ENCODE measurements at regions not wholly inside any gene's neighbourhood (a gene's known extent, or its start where the extent isn't known, plus 50 kb on each side); places are given as distances from the start of the nearest gene placed in this dataset.
A peak's percentile ranks its signal among the peaks of the same experiment; 100 is the strongest.
"Not testable (repeated sequence)": the region's sequence is repeated elsewhere in the genome, so short reads cannot be mapped to it uniquely, and the experiment has no call there.

DNA sequence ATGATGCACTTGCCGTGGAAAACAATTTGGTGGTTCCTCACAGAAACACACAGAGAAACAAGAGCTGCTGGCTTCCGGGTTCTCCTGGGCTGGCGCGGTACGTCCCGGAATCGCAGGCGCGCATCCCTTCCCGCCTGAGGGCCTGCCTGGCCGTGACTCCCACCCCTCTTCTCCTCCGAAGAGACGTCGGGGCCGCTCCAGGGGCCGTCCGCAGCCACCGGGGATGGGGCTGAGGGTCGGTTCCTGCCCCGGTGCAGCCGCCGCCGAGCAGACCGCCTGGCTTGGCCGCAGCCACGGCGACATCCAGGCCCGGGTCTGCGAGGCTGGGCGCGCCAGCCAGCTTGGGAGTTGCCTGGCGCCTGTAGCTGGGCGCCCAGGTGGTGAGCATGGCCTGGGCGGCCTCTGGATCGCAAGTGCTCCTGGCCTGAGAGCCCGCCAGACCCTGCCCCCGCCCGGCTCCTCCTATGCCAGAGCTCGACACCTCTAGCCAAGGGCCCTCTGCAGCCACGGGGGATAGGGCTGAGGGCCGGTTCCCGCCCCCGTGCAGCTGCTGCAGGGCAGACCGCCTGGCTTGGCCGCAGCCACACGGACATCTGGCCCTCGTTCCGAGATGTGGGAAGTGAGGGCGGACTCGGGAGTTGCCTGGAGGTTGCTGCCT lies 1647.5 kb downstream of the SPATA31A7 start:
- TF ChIP-seq, protein P1, sequence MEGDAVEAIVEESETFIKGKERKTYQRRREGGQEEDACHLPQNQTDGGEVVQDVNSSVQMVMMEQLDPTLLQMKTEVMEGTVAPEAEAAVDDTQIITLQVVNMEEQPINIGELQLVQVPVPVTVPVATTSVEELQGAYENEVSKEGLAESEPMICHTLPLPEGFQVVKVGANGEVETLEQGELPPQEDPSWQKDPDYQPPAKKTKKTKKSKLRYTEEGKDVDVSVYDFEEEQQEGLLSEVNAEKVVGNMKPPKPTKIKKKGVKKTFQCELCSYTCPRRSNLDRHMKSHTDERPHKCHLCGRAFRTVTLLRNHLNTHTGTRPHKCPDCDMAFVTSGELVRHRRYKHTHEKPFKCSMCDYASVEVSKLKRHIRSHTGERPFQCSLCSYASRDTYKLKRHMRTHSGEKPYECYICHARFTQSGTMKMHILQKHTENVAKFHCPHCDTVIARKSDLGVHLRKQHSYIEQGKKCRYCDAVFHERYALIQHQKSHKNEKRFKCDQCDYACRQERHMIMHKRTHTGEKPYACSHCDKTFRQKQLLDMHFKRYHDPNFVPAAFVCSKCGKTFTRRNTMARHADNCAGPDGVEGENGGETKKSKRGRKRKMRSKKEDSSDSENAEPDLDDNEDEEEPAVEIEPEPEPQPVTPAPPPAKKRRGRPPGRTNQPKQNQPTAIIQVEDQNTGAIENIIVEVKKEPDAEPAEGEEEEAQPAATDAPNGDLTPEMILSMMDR (optimal IDR thresholded peaks at IDR 0.05 in 1 of 3, IDR thresholded peaks at IDR 0.05 in 1 of 3, conservative IDR thresholded peaks at IDR 0.05 in 1 of 3; ENCODE audit: extremely low read depth in 1 of 3, insufficient read depth in 2 of 3, low read length in 3 of 3): not testable (repeated sequence)
- peak; percentile 22 for TF ChIP-seq EZH2 (IDR thresholded peaks at IDR 0.05; ENCODE audit: low read length)
